OCI-LY1 (cell line): ENCODE measurements at regions not wholly inside any gene's neighbourhood (a gene's known extent, or its start where the extent isn't known, plus 50 kb on each side); places are given as distances from the start of the nearest gene placed in this dataset.

Experiments used
- H2AFZ ChIP-seq: fragments of 200-600 bp; sonication (generic), shearing (Covaris generic); 2 replicates; pipeline ENCODE4 v1.6.0; 2014; ENCODE audit warnings: antibody characterized with exemption, mild to moderate bottlenecking, low read length
- H3F3A ChIP-seq: fragments of 200-600 bp; sonication (generic), shearing (Covaris generic); 2 replicates; pipeline ENCODE4 v1.6.0; 2014; ENCODE audit warnings: mild to moderate bottlenecking, antibody characterized with exemption, low read length, moderate library complexity; ENCODE audit not compliant: insufficient read depth
- H3K27ac ChIP-seq: fragments of 200-600 bp; sonication (generic); 2 replicates; pipeline ENCODE4 v1.5.1; 2014; ENCODE audit warnings: low read length, mixed run types, mild to moderate bottlenecking, low read depth; ENCODE audit not compliant: poor library complexity, severe bottlenecking
- H3K27me3 ChIP-seq: fragments of 200-600 bp; sonication (generic); 2 replicates; pipeline ENCODE4 v1.6.0; 2014; ENCODE audit warnings: antibody characterized with exemption, mild to moderate bottlenecking, low read length, moderate library complexity; ENCODE audit not compliant: insufficient read depth
- H3K36me3 ChIP-seq: fragments of 200-600 bp; sonication (generic); 2 replicates; pipeline ENCODE4 v1.6.1; 2014; ENCODE audit warnings: mild to moderate bottlenecking, antibody characterized with exemption, low read length, moderate library complexity, mixed read lengths; ENCODE audit not compliant: insufficient read depth
- H3K4me1 ChIP-seq: fragments of 200-600 bp; sonication (generic); 2 replicates; pipeline ENCODE4 v1.5.1; 2014; ENCODE audit warnings: mild to moderate bottlenecking, low read length, moderate library complexity; ENCODE audit not compliant: insufficient read depth, severe bottlenecking
- H3K4me2 ChIP-seq: fragments of 200-600 bp; sonication (generic), shearing (Covaris generic); 2 replicates; pipeline ENCODE4 v1.6.1; 2014; ENCODE audit warnings: low read length
- H3K4me3 ChIP-seq: fragments of 200-600 bp; sonication (generic); 2 replicates; pipeline ENCODE4 v1.5.1; 2014; ENCODE audit warnings: low read length, low read depth, mild to moderate bottlenecking, mixed read lengths; ENCODE audit not compliant: poor library complexity, severe bottlenecking
- H3K79me2 ChIP-seq: fragments of 200-600 bp; shearing (Covaris generic); 2 replicates; pipeline ENCODE4 v1.6.1; 2016; ENCODE audit warnings: mixed run types, low read length, mixed read lengths; ENCODE audit not compliant: insufficient read depth
- H3K9ac ChIP-seq: fragments of 200-600 bp; sonication (generic), shearing (Covaris generic); 2 replicates; pipeline ENCODE4 v1.6.1; 2014; ENCODE audit warnings: mild to moderate bottlenecking, low read length, mixed read lengths
- H3K9me2 ChIP-seq: fragments of 200-600 bp; sonication (generic), shearing (Covaris generic); 2 replicates; pipeline ENCODE4 v1.6.1; 2014; ENCODE audit warnings: low read depth, mild to moderate bottlenecking, low read length, mixed read lengths
- H3K9me3 ChIP-seq: fragments of 200-600 bp; shearing (Covaris generic); 2 replicates; pipeline ENCODE4 v1.6.1; 2014; ENCODE audit warnings: low read length, mixed read lengths
- H4K20me1 ChIP-seq: fragments of 200-600 bp; sonication (generic), shearing (Covaris generic); 2 replicates; pipeline ENCODE4 v1.6.0; 2016; ENCODE audit warnings: mild to moderate bottlenecking, low read length; ENCODE audit not compliant: insufficient read depth
- CTCF ChIP-seq: fragments of 200-600 bp; sonication (generic), shearing (Covaris generic); IDR thresholded peaks from 2 replicates; pipeline ENCODE4 v1.5.1; 2017; ENCODE audit warnings: mild to moderate bottlenecking, antibody characterized with exemption, low read length, moderate library complexity, mixed read lengths
- EZH2 ChIP-seq: fragments of 200-600 bp; sonication (generic), shearing (Covaris generic); IDR thresholded peaks from 2 replicates; pipeline ENCODE4 v1.8.0; 2017; ENCODE audit warnings: borderline replicate concordance, mixed run types, mild to moderate bottlenecking, antibody characterized with exemption, low read length, moderate library complexity, mixed read lengths

GRCh38 chr4:41455206-41455605 lies 82.8 kb upstream of the LIMCH1 start:
- Histone ChIP-seq H3F3A (no peaks in the 10 kb centered on the region), H2AFZ (no peak overlapping the region), H3K9ac (no peak overlapping the region), H4K20me1 (no peaks in the 10 kb centered on the region), H3K27me3 (no peaks in the 10 kb centered on the region), H3K27ac (no peak overlapping the region), H3K9me2 (no peaks in the 10 kb centered on the region), H3K36me3 (no peaks in the 10 kb centered on the region), H3K9me3 (no peaks in the 10 kb centered on the region), H3K4me3 (no peak overlapping the region), H3K4me2 (no peak overlapping the region), H3K4me1 (no peaks in the 10 kb centered on the region), H3K79me2 (no peaks in the 10 kb centered on the region)
- TF ChIP-seq EZH2 (no peak), CTCF (no peak)

GRCh38 chr4:41456559-41457101 lies 81.3 kb upstream of the LIMCH1 start:
- H3K27me3 ChIP-seq: no peaks in the 10 kb centered on the region
- H3F3A ChIP-seq: no peaks in the 10 kb centered on the region
- H2AFZ ChIP-seq: no peak overlapping the region
- no peaks in the 10 kb centered on the region for H3K9me2 ChIP-seq
- H3K4me2 ChIP-seq: no peak overlapping the region
- TF ChIP-seq CTCF (no peak), EZH2 (no peak)
- H3K9me3 ChIP-seq: no peaks in the 10 kb centered on the region
- no peak overlapping the region for H3K27ac ChIP-seq
- H4K20me1 ChIP-seq: no peaks in the 10 kb centered on the region
- H3K4me1 ChIP-seq: no peaks in the 10 kb centered on the region
- no peak overlapping the region for H3K4me3 ChIP-seq
- no peaks in the 10 kb centered on the region for H3K79me2 ChIP-seq
- H3K36me3 ChIP-seq: no peaks in the 10 kb centered on the region
- no peak overlapping the region for H3K9ac ChIP-seq

- Histone ChIP-seq H3K27ac (no peak overlapping the region), H3K4me2 (no peak overlapping the region), H3K27me3 (no peaks in the 10 kb centered on the region), H4K20me1 (no peaks in the 10 kb centered on the region), H3K4me1 (no peaks in the 10 kb centered on the region), H3K36me3 (no peaks in the 10 kb centered on the region), H3F3A (no peaks in the 10 kb centered on the region), H3K79me2 (no peaks in the 10 kb centered on the region), H2AFZ (no peak overlapping the region), H3K9me2 (no peaks in the 10 kb centered on the region), H3K9me3 (no peaks in the 10 kb centered on the region), H3K9ac (no peak overlapping the region), H3K4me3 (no peak overlapping the region)
- TF ChIP-seq CTCF: no peak
- TF ChIP-seq EZH2: no peak
These were observed 79.3 kb upstream of the LIMCH1 start for GRCh38 chr4:41458689-41459088.
